ENCODE measurements at regions not wholly inside any gene's neighbourhood (a gene's known extent, or its start where the extent isn't known, plus 50 kb on each side); places are given as distances from the start of the nearest gene placed in this dataset.
"Not testable (repeated sequence)": the region's sequence is repeated elsewhere in the genome, so short reads cannot be mapped to it uniquely, and the experiment has no call there.

GRCh38 chr18:1581581-1581980, 676.9 kb downstream of the ADCYAP1 start:
- DNase-seq = no peak

- DNase-seq = no peak
These were observed 681.3 kb downstream of the ADCYAP1 start for GRCh38 chr18:1585881-1586488.

- no peak for DNase-seq
These were observed 688.4 kb downstream of the ADCYAP1 start for GRCh38 chr18:1593091-1593490.

GRCh38 chr18:1595195-1595594, 690.5 kb downstream of the ADCYAP1 start:
- DNase-seq = no peak

GRCh38 chr18:1599196-1599595, 694.5 kb downstream of the ADCYAP1 start:
- no peak for DNase-seq

GRCh38 chr18:1604751-1605150, 700.1 kb downstream of the ADCYAP1 start:
- no peak for DNase-seq

- no peak for DNase-seq
These were observed 713.7 kb downstream of the ADCYAP1 start for GRCh38 chr18:1618364-1618763.

- DNase-seq = no peak
These were observed 714.8 kb downstream of the ADCYAP1 start for GRCh38 chr18:1619507-1619906.

GRCh38 chr18:1624612-1625011, 719.9 kb downstream of the ADCYAP1 start:
- no peak for DNase-seq

- DNase-seq = no peak
These were observed 722.8 kb downstream of the ADCYAP1 start for GRCh38 chr18:1627494-1627893.

GRCh38 chr18:1648712-1649111, 744.0 kb downstream of the ADCYAP1 start:
- DNase-seq = no peak

- no peak for DNase-seq
These were observed 747.3 kb downstream of the ADCYAP1 start for GRCh38 chr18:1652018-1652417.

GRCh38 chr18:1653873-1654272, 749.2 kb downstream of the ADCYAP1 start:
- DNase-seq = no peak

- no peak for DNase-seq
These were observed 753.2 kb downstream of the ADCYAP1 start for GRCh38 chr18:1657876-1658275.

- DNase-seq = no peak
These were observed 754.4 kb downstream of the ADCYAP1 start for GRCh38 chr18:1658908-1659566.

- DNase-seq = no peak
These were observed 759.4 kb downstream of the ADCYAP1 start for GRCh38 chr18:1663879-1664705.

GRCh38 chr18:1665079-1665478, 760.4 kb downstream of the ADCYAP1 start:
- DNase-seq = no peak

- DNase-seq = no peak
These were observed 763.6 kb downstream of the ADCYAP1 start for GRCh38 chr18:1668279-1668678.

- DNase-seq = not testable (repeated sequence)
These were observed 767.0 kb downstream of the ADCYAP1 start for GRCh38 chr18:1671710-1672109.

GRCh38 chr18:1676387-1676786, 771.7 kb downstream of the ADCYAP1 start:
- DNase-seq = no peak

GRCh38 chr18:1680108-1680507, 775.4 kb downstream of the ADCYAP1 start:
- no peak for DNase-seq

GRCh38 chr18:1691863-1692262, 787.2 kb downstream of the ADCYAP1 start:
- no peak for DNase-seq

GRCh38 chr18:1708006-1708405, 803.3 kb downstream of the ADCYAP1 start:
- no peak for DNase-seq

- DNase-seq = no peak
These were observed 805.4 kb downstream of the ADCYAP1 start for GRCh38 chr18:1710114-1710513.

Measured in activated CD4-positive, alpha-beta T cell treated with anti-CD3 and anti-CD28 coated beads, Interleukin-2, amount 50 U/mL, for 1 hour (primary cell).